ENCODE measurements at regions not wholly inside any gene's neighbourhood (a gene's known extent, or its start where the extent isn't known, plus 50 kb on each side); places are given as distances from the start of the nearest gene placed in this dataset.
"Not testable (repeated sequence)": the region's sequence is repeated elsewhere in the genome, so short reads cannot be mapped to it uniquely, and the experiment has no call there.

DNA sequence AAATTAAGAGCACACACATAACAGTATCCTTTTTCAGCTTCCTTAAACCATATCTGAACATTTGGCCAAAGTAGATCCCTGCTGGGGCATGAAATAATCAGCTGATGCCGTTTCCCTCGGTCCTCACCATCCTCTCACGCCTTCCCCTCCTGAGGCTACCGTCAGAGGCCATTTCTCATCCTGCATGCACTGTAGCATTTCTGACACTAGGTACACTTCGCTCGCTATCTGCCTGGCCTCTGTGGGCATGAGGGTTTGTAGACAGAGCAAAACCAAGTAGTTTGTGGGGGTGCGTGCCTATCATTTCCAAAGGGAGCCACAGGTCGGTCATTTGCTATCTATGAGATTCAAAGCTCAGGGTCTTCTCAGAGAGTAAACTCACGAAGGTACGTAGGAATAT is 131.9 kb downstream of the BOD1 start:
- no peak for DNase-seq (ENCODE audit: low read depth, low spot score)
- Histone ChIP-seq H3K9me3 (replicated peaks; ENCODE audit: control insufficient read depth, insufficient read depth, low read length) (no peaks in the 10 kb centered on the region), H3K79me2 (ENCODE audit: control insufficient read depth, insufficient read depth, low read length) (no peaks in the 10 kb centered on the region), H3K4me1 (ENCODE audit: control insufficient read depth, extremely low read depth, insufficient read depth, low read length) (no peaks in the 10 kb centered on the region), H2AFZ (ENCODE audit: low read depth, low read length) (no peak overlapping the region), H3K27me3 (ENCODE audit: control insufficient read depth in 2 of 2, insufficient read depth in 2 of 2, low read length in 2 of 2) (no peaks in the 10 kb centered on the region), H3K9me1 (replicated peaks; ENCODE audit: control insufficient read depth, extremely low read depth, insufficient read depth, low read length) (no peaks in the 10 kb centered on the region), H4K20me1 (replicated peaks; ENCODE audit: control insufficient read depth, extremely low read depth, insufficient read depth, low read length) (no peaks in the 10 kb centered on the region), H3K4me3 (replicated peaks in 1 of 3; ENCODE audit: insufficient read depth in 1 of 3, low read depth in 1 of 3, low read length in 3 of 3) (no peak overlapping the region), H3K36me3 (ENCODE audit: control insufficient read depth in 2 of 2, extremely low read depth in 1 of 2, insufficient read depth in 2 of 2, low read length in 2 of 2) (no peaks in the 10 kb centered on the region), H3K9ac (replicated peaks; ENCODE audit: extremely low read depth, insufficient read depth, low read length) (no peak overlapping the region), H3K27ac (ENCODE audit: insufficient read depth, low read depth, low read length) (no peak overlapping the region), H3K4me2 (ENCODE audit: insufficient read depth, low read length) (no peak overlapping the region)
- CTCF ChIA-PET, result interaction anchor here (0.7 kb wide), 1 partner anchor 9 kb away, joined by 3 read pairs; no protein-coding TSS in a partner anchor
- BruUV-seq (replicated peaks), result no TSS peak
- dilution Hi-C loops (cut with MboI; ENCODE audit: extremely low pct_ligation_motif_present, low sequenced_read_pairs), result no loop called here
- FAIRE-seq, result no peak
- POLR2A ChIA-PET, result no interaction called here
- TF ChIP-seq MYC (IDR thresholded peaks at IDR 0.05; ENCODE audit: low read depth, low read length) (no peak), GATA2 (IDR thresholded peaks at IDR 0.05; ENCODE audit: insufficient read depth, insufficient read length, low read depth, low read length) (no peak), POLR2A (IDR thresholded peaks at IDR 0.05; ENCODE audit: low read depth, low read length) (no peak), POLR2AphosphoS5 (IDR thresholded peaks at IDR 0.05; ENCODE audit: insufficient read depth, low read depth, low read length) (no peak), FOS (IDR thresholded peaks at IDR 0.05; ENCODE audit: borderline replicate concordance, insufficient read depth, low read length) (no peak), EZH2 (IDR thresholded peaks at IDR 0.05; ENCODE audit: borderline replicate concordance, low read depth, low read length, severe bottlenecking) (no peak), JUN (IDR thresholded peaks at IDR 0.05; ENCODE audit: borderline replicate concordance, insufficient read depth, insufficient read length, low read depth) (no peak)
- TF ChIP-seq, protein P1, sequence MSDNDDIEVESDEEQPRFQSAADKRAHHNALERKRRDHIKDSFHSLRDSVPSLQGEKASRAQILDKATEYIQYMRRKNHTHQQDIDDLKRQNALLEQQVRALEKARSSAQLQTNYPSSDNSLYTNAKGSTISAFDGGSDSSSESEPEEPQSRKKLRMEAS (IDR thresholded peaks at IDR 0.05; ENCODE audit: insufficient read depth, insufficient read length), result no peak
- TF ChIP-seq, protein P2, sequence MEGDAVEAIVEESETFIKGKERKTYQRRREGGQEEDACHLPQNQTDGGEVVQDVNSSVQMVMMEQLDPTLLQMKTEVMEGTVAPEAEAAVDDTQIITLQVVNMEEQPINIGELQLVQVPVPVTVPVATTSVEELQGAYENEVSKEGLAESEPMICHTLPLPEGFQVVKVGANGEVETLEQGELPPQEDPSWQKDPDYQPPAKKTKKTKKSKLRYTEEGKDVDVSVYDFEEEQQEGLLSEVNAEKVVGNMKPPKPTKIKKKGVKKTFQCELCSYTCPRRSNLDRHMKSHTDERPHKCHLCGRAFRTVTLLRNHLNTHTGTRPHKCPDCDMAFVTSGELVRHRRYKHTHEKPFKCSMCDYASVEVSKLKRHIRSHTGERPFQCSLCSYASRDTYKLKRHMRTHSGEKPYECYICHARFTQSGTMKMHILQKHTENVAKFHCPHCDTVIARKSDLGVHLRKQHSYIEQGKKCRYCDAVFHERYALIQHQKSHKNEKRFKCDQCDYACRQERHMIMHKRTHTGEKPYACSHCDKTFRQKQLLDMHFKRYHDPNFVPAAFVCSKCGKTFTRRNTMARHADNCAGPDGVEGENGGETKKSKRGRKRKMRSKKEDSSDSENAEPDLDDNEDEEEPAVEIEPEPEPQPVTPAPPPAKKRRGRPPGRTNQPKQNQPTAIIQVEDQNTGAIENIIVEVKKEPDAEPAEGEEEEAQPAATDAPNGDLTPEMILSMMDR (IDR thresholded peaks at IDR 0.05; ENCODE audit: extremely low read depth in 1 of 2, insufficient read depth in 1 of 2, low read depth in 1 of 2, low read length in 2 of 2), result no peak
- intact Hi-C loops (cut with micrococcal nuclease), result no loop called here

DNA sequence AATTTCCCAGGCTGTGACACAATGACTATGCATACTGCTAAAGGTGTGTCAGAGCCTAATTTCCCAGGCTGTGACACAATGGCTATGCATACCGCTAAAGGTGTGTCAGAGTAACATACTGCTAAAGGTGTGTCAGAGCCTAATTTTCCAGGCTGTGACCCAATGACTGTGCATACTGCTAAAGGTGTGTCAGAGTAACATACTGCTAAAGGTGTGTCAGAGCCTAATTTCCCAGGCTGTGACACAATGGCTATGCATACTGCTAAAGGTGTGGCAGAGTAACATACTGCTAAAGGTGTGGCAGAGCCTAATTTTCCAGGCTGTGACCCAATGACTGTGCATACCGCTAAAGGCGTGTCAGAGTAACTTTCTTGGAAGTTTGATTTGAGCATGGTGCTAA is 132.9 kb downstream of the BOD1 start:
- H3K4me1 ChIP-seq (ENCODE audit: control insufficient read depth, extremely low read depth, insufficient read depth, low read length); H3K27me3 ChIP-seq (ENCODE audit: control insufficient read depth in 2 of 2, insufficient read depth in 2 of 2, low read length in 2 of 2); H3K4me3 ChIP-seq (replicated peaks in 1 of 3; ENCODE audit: insufficient read depth in 1 of 3, low read depth in 1 of 3, low read length in 3 of 3); H3K4me2 ChIP-seq (ENCODE audit: insufficient read depth, low read length); DNase-seq (ENCODE audit: low read depth, low spot score); H3K9ac ChIP-seq (replicated peaks; ENCODE audit: extremely low read depth, insufficient read depth, low read length); H2AFZ ChIP-seq (ENCODE audit: low read depth, low read length); FAIRE-seq; H3K36me3 ChIP-seq (ENCODE audit: control insufficient read depth in 2 of 2, extremely low read depth in 1 of 2, insufficient read depth in 2 of 2, low read length in 2 of 2); H3K9me3 ChIP-seq (replicated peaks; ENCODE audit: control insufficient read depth, insufficient read depth, low read length); BruUV-seq (replicated peaks); H3K27ac ChIP-seq (ENCODE audit: insufficient read depth, low read depth, low read length); intact Hi-C loops (cut with micrococcal nuclease); H3K79me2 ChIP-seq (ENCODE audit: control insufficient read depth, insufficient read depth, low read length); dilution Hi-C loops (cut with MboI; ENCODE audit: extremely low pct_ligation_motif_present, low sequenced_read_pairs); H4K20me1 ChIP-seq (replicated peaks; ENCODE audit: control insufficient read depth, extremely low read depth, insufficient read depth, low read length); H3K9me1 ChIP-seq (replicated peaks; ENCODE audit: control insufficient read depth, extremely low read depth, insufficient read depth, low read length); POLR2A ChIA-PET: not testable (repeated sequence)
- CTCF ChIA-PET, result interaction anchor here (1.2 to 2.1 kb wide), 2 partner anchors 32 to 189 kb away, joined by 3 to 4 read pairs; no protein-coding TSS in a partner anchor
